GM20431 (cell line): ENCODE measurements at regions not wholly inside any gene's neighbourhood (a gene's known extent, or its start where the extent isn't known, plus 50 kb on each side); places are given as distances from the start of the nearest gene placed in this dataset.

Source experiments
- in situ Hi-C: fragments of 300-500 bp; cut with MseI, MboI; formaldehyde crosslinking; loops from one replicate; pipeline ENCODE4 v1.15.0; 2020; ENCODE audit warnings: low sequenced_read_pairs; ENCODE audit not compliant: unreplicated experiment

DNA sequence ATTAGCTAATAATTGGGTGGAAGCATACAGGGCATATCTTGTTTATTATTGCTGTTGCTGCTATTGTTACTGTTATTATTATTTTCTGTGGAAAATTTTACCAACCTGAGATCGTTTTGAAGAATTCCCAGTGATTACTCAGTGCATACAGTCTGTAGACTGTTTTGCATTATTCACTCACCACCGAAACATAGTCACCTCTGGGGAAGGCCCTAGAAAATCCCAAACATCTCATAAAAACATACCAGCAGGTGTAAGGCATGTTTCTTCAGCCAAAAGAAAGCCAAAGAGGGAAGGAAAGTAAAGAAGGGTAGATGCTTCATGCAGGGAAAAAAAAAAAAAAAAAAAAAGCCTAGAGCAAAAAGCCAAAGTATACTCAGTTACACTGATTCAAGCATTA, 647.7 kb downstream of the BCL11A start:
- in situ Hi-C loops = no loop called here

DNA sequence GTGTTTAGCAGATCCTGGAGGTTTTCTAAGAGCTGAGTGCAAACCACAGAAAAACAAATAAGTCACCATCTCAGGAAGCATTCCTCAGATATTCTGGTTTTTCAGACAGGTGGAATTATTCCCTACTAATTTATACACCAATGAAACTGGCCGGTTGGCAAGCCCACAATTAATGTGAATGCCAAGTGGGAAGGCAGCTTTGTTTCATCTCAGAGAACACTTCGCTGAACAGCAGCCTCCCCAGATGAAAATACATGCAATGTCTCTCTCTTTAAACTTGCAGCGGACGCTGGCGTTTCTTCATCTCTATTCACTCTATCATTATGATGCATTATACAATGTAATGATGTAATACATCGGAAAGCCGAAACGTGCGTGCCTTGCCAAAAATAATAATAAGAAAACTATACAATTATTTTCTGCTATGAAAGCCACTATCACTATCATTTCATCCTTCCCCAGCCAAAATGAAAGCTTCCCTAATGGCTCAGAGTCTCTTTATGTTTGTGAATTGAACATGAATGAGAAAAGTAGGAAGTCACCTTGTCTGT, 649.4 kb downstream of the BCL11A start:
- in situ Hi-C loops = no loop called here

DNA sequence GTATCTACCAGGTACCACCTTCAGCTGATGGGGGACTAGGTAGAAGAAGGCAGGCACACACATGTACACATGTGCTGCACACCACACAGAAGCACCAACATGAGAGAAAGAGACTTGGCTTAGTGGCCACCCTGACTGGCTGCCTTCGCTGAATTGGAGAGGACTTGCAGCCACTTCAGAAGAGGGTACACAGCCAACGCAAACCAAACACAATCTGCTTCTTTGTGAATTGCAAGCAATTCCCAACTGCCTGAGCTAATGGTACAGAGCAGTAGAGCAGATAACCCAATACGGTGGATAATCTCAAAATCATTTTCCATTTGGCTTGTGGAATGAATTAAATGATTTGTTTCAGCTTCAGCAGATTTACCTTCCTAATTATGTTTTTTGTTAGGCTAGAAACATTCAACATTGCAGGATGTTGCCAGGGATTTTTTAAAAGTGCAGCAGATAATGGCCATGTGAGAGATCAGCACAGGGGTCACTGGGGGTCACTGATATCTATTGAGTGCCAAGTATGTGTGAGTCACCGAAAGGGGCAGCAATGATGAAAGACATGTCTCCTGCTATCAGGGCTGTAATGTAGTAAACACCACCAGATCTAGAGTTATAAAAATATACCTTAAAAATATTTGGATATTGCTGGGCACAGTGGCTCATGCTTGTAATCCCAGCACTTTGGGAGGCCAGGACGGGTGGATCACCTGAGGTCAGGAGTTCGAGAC, 652.6 kb downstream of the BCL11A start:
- in situ Hi-C loops = no loop called here

DNA sequence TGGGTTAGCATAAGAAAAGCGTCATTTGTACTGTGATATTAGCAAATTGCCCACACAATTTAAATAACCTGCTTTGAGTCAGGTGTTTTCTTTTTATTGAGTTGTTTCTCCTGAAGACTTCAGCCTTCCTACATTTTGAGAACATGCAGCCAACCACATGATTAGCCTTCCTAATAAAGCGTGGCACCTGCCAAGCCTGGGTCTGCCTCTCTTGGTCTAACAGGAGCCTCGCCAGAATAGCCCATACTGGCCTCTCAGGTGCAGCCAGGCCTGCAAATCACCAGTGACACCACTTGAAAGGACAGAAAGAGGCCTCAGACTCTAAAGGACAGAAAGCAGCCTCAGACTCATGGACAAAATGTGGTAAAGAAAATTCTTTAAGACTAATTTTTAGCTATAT, 653.8 kb downstream of the BCL11A start:
- in situ Hi-C loops = no loop called here

DNA sequence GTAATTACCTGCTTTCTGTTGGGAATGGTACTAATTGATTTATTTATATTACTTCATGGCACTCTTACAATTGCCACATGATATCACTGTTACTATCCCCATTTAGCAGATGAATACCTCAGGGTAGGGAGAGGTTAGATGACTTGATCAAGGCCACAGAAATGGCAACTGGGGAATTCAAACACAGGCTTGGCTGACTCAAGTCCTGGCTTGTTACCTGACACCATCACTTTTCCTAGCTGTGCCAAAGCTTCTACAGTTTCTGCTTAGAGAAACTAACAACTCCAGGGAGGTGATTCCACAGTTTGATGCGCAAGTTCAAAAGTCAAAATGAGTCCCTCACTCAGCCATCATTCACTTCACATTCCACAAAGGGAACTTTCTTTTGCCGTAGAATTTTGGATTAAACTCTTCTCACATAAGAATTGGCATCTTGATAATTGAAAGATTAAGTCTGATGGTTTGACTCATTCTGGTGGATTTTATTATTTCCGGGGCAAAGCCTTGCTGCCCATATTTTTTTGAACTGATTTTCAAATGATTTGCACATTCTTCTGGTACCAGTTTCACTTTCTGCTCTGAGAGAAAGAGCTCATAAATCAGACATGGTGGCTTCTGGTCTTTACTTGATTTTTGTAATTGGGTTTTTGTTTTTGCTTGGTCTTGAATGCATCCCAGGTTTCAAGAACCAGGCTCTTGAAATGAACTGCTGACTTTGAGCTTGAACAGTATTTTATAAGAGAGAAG, 656.8 kb downstream of the BCL11A start:
- in situ Hi-C loops = no loop called here

DNA sequence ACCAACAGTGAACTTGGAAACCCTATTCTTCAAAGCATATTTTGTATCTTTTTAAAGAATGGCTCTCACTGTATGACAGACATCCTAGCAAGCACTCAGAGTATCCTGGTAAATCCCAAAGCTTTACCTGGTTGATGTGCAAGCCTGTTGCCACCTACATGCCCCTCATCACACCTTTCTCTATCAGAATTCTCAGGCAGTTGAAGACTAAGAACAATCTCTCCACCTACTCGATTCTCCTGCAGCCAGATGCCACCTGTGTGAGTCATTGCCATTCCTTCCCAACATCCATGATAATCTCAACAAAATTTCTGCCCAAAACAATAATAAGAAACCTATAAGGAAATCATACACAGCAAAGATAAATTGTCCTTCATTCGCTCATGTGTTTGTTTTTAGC, 659.8 kb downstream of the BCL11A start:
- in situ Hi-C loops = no loop called here

DNA sequence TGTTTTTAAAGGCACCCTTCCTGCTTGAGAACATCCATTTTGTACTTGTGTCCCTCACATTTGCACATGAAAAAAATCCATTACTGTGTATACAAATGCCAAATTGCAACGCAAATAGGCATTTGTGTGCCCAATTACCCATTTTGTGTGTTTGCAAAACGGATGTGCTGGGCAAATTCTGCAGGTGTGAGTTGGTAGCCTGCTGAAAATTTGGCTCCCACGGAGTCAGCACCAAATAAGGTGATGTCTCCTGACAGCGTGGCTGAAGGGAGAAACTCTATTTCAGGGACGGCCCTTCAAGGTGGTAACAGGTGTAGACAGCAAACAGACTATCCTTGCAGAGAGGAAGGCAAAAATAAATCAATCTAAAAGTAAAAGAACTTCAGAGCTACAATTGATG, 661.1 kb downstream of the BCL11A start:
- in situ Hi-C loops = no loop called here

DNA sequence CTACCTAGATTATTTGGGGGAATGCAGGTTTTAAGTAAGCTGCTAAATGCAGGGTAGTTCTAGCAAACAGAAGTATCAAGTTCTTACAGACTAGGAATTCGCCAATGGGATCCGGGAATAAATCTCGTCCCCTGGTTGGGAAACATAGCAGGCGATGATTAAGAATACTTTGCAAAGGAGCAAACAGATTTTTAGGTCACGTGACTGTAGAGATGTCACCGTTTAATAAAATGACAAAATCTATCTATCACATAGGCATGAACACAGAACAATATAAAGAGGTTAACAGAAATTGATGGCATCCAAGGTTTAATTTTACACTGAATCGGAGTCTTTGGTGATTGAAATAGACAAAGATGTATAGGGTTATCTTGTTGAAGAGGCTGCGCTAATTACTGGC, 664.1 kb downstream of the BCL11A start:
- in situ Hi-C loops = no loop called here

DNA sequence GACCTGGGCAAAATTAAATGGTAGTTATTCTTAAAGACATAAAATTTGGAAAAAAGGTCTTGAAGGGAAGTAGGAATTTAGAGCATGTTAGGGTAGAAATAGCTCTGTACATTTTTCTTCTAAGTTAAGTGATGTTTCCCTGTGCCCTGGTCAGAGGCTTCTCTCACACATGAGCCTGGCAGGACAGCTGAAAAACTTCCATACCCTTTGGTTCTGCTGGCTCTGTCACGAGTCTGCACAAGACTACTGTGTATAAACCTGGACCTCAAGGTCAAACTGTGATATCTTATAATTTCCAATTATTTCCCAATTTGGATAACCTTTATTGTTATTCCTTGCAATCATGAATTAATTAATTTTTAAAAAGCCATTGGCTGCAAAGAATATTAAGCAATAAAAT, 664.7 kb downstream of the BCL11A start:
- in situ Hi-C loops = no loop called here

DNA sequence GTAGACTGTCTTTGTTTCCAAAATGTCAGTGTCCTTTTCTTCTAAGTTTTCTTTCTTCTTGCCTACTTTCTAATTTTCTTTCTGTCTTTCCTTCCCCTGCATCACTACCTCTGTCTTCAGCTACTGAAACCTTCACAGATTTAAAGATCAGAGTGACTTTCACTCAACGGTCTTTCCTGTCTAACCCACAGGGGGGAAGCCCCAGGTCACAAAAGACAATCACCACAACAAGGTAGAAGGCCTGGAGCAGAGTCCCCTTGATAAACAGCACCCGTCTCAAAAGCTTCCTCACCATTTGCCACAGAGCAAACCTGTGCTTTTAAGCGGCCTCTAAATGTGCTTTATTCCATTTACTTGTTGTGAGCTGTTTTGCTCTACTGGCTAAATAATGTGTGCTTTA, 665.4 kb downstream of the BCL11A start:
- in situ Hi-C loops = no loop called here

DNA sequence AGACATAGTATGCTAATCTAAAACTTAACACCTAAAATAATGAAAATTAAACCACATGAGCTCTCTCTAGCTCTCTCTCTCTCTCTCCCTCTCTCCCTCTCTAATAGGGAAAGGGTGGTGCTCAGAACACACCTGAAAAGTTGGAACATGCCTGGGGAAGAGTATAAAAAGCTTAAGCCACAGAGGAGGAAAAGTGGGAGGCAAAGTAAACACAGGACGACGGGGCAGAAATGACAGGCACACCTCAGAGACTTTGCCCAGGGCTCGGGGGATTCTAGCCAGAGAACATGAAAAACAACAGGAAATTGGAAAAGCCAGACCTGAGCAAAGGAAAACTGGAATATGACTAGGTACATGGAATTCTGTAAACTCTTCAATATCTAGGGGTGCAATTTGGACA, 666.1 kb downstream of the BCL11A start:
- in situ Hi-C loops = no loop called here

DNA sequence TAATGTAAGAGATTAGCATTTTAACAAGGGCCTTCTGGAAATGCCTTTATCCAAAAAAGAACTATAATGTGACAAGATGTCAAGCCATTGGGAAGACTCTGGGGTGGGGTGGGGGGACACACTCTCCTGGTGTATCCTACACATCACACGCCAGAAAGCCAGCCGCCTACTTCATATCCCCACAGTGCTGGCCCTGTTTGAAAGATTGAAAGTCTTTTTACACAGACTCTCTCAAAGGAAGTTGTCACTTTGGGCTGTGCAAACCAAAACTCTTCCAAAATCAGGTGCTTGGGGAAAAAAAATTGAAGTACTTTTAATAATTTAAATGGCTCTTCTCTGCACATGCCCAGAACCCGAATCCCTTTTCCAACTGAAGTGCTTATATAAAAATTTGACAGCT, 666.7 kb downstream of the BCL11A start:
- in situ Hi-C loops = no loop called here

DNA sequence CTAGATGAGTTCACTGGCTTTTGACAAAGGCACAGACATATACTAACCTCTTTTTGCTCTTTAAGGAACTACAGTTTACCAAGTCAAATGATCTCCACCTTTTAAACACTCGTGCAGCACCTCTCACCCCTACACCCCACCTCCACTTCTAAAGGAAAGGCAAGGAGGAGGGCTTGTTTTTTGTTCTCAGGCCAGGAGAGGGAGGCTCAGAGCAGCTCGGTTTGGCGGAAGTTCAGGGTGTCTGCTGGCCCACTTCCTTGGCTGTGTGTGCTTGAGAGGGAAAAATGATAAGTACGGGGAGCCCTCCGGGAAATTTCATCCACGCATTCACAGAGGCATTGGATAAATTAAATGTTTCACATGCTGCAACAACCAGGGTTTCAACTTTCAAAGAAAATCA, 667.9 kb downstream of the BCL11A start:
- in situ Hi-C loops = no loop called here

DNA sequence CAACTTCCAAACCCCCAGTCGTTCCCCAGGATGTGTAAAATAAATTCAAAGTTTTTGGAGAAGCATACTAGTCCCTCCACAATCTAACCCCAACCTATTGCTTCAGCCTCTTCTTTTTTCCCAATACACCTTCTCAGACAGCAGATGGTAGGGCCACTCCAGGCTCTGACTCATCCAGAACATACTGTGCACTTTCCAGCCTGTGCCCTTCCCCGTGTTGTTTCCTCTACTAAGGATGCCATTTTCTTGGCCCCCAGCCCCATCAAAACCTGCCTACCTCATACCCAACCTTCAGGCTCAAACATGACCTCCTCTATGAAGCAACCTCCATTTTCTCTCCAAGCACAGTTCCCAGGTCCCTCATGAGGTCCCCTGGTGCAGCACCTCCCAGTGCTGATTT, 669.3 kb downstream of the BCL11A start:
- in situ Hi-C loops = no loop called here

DNA sequence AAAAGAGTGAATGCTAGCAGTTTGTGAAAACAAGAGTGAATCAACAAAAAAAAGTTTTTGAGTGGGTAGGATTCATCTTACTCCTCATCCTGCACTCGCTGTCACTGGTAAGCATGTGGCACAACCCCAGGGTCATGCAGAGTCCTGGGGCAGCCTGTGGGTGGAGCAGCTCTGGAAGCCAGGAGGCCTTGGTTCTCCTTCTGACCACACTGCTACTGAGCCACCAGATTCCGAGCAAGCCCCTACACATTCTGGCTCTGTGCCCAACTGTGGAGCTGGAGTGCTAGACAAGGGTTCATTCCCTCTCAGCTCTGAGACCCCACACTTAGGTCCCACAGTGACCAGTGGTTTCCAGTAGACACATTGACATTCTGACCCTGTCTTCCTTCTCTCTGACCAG, 670.6 kb downstream of the BCL11A start:
- in situ Hi-C loops = no loop called here

DNA sequence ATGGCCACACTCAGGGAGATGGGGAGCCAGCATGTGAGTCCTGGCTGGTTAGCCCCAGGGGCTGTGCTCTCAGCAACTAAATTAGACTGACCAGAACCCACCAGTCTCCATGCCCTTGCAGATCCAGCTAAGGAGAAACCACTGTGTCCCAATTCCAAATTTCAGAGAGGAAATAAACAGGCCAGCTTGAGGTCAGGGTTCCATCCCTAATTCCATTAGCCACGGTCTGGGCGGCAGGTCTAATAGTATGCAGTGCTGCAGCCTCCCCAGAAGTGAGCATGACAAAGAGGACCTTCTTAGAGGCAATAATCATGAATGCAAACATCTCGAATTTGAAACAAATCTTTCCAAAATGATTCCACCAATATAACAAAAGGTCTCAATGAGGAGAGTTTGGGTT, 671.2 kb downstream of the BCL11A start:
- in situ Hi-C loops = no loop called here

DNA sequence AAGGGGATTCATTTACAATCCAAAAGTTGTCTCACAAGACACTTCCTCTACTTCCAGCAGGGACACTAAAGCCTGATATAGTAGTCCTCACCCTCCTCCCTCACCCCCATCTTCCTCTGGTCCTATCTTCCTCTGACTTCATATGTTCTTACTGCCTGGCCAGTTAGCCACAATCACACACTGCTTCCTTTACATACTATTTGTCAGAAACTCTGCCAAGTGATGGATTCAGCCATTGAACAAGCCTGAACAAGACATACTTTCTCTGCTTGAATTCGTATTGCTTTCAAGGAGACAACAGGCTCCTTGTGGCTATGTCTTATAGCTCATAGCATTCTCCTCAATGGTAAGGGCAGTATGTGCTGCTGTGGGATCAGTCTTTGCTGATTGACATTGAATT, 672.2 kb downstream of the BCL11A start:
- in situ Hi-C loops = no loop called here

DNA sequence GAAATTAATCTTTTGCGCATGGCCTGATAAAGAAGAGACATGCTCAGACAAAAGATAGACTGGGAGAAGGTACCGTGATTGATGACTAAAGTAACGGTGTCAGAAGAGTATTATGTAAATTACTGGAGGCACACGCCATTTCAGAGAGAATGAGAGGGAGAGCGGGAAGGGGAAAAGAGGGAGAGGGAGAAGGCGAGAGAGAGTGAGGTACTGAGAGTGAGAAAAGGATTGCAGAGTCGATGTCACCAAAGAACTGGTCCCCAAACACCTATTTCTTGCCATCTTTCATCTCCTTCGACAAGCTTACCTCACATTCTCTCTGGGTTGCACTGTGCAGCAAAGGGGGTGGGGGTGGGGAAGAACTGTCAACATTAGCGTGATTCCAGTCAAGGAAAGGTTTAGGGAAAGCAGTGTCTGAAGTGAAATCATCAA, 673.7 kb downstream of the BCL11A start:
- in situ Hi-C loops = no loop called here

DNA sequence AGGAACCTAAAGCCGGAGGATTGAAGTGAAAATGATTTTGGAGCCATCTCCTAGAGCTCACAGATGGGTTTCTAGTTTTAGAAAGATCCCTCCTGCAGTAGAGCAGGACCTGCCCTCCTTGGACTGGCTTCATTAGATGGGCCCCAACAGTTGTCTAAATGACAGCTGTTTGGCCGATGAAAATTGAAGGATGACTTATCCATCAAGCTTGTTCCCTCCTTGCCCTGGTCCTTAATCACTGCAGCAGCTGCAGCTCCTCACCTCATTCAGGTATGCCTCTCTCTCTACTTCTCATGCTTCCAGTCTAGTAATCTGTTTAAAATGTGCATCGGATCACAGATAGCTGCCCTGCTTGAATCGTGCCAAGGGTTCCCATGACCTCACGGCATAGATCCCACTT, 677.6 kb downstream of the BCL11A start:
- in situ Hi-C loops = no loop called here

DNA sequence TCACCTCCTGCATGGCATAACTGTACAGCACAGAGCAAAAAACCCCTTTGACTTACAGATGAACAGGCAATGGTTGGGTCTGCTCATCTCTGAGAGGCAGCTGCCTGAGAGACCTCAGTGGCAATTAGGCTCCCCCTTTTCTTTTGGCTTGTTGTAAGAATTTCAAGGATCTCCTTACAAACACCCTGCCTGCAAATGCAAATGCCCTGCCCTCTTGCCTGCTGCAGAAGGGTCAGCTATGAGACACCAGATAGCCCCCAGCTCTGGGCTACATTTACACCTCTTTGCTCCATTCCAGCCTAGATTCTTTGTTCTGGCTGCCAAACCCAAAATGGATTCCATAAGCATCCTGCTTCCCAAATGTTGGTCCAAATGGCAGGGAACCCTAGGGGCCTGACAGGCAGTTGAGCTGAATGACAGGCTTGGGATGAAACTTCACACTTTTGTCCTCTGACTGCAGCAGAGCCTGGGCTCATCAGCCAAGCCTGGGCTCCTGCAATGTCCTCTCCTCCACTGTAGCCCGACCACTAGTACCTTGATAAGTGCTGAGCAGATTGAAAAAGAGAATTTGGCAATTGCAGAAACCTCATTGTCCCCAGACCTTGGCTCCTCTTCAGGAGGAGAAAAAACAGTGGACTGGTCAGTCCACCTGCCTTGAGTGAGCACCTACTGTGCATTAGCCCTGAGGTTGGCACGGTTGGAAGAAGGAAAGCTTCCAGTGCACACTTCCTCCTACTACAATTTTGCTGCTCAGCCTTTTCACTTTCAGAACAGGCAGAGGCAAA, 678.3 kb downstream of the BCL11A start:
- in situ Hi-C loops = no loop called here

DNA sequence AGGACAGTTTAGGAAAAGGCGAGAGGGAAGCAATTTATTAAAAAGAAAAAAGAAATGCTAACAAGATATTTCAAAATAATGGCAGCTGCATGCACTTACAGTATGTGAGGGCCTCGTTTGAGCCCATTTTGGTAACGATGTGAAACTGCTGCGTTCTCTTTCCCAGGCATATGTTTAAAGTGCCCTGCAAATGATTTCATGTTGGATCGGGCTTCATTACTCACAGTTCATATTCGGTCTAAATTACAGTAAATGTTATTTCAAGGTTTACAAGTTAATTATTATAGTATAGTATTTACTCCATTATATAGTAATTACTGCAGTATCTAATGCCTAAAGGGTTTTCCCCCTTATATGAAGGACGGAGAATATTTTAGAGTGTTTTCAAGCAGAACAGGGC, 679.1 kb downstream of the BCL11A start:
- in situ Hi-C loops = no loop called here
